SK-N-SH (cell line): ENCODE measurements at regions not wholly inside any gene's neighbourhood (a gene's known extent, or its start where the extent isn't known, plus 50 kb on each side); places are given as distances from the start of the nearest gene placed in this dataset.

Source experiments
- CHD2 ChIP-seq: fragments of 150-350 bp; IDR thresholded peaks from 2 replicates; pipeline ENCODE4 v1.6.1; 2018; ENCODE audit warnings: low read length; ENCODE audit not compliant: partially characterized antibody
- EZH2phosphoT487 ChIP-seq: fragments of 200-600 bp; sonication (generic); IDR thresholded peaks from 2 replicates; pipeline ENCODE4 v1.6.1; 2017; ENCODE audit warnings: low read depth, mixed run types, mild to moderate bottlenecking, antibody characterized with exemption, moderate library complexity, borderline replicate concordance
- FOXM1 ChIP-seq: IDR thresholded peaks from 2 replicates; pipeline ENCODE4 v1.4.0; 2012; ENCODE audit warnings: low read depth, mild to moderate bottlenecking
- NRF1 ChIP-seq: IDR thresholded peaks from 2 replicates; pipeline ENCODE4 v1.6.1; 2012; ENCODE audit warnings: low read depth, mild to moderate bottlenecking, low read length
- POLR2AphosphoS5 ChIP-seq: IDR thresholded peaks from 2 replicates; pipeline ENCODE4 v1.6.1; 2012; ENCODE audit warnings: low read depth, low read length
- RAD21 ChIP-seq: IDR thresholded peaks from 2 replicates; pipeline ENCODE4 v1.6.1; 2012; ENCODE audit warnings: mild to moderate bottlenecking, low read length
- TCF12 ChIP-seq: IDR thresholded peaks from 2 replicates; pipeline ENCODE4 v1.4.0; 2012
- TF ChIP-seq, protein P1 (sequence below): IDR thresholded peaks from 2 replicates; pipeline ENCODE4 v1.6.1; 2012; ENCODE audit warnings: mild to moderate bottlenecking, low read depth, low read length, moderate library complexity
- TF ChIP-seq, protein P2 (sequence below): fragments of 200-600 bp; sonication (generic); IDR thresholded peaks from 2 replicates; pipeline ENCODE4 v1.6.1; 2017; ENCODE audit warnings: antibody characterized with exemption, mild to moderate bottlenecking, moderate library complexity
- TF ChIP-seq, protein P3 (sequence below): IDR thresholded peaks from 2 replicates; pipeline ENCODE4 v1.4.0; 2012; ENCODE audit warnings: low read depth
- TF ChIP-seq, protein P4 (sequence below): IDR thresholded peaks from 2 replicates; pipeline ENCODE4 v1.4.0; 2012; ENCODE audit warnings: low read depth, borderline replicate concordance
- TF ChIP-seq, protein P5 (sequence below): fragments of 150-350 bp; IDR thresholded peaks from 2 replicates; pipeline ENCODE4 v1.6.1; 2017; ENCODE audit warnings: antibody characterized with exemption, low read length, low read depth, borderline replicate concordance

DNA sequence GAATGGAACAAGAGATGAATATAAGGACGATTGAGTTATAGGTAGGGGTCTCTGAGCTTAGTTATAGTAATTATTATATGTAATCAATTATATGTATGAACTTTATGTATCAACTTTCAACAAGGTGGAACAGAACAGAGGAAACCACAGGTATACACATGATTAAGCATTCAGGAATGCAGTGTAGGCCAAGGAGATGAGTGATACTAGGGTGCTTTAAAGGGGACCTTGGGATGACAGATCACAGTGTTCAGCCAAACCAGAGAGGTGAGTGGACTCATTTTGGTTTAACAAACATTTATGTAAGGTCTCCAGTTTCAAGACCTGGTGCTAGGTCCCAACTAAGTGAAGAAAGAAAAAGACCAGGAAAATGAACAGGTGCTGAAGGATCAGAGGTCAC lies 895.5 kb downstream of the ROBO2 start:
- TF ChIP-seq, protein P1, sequence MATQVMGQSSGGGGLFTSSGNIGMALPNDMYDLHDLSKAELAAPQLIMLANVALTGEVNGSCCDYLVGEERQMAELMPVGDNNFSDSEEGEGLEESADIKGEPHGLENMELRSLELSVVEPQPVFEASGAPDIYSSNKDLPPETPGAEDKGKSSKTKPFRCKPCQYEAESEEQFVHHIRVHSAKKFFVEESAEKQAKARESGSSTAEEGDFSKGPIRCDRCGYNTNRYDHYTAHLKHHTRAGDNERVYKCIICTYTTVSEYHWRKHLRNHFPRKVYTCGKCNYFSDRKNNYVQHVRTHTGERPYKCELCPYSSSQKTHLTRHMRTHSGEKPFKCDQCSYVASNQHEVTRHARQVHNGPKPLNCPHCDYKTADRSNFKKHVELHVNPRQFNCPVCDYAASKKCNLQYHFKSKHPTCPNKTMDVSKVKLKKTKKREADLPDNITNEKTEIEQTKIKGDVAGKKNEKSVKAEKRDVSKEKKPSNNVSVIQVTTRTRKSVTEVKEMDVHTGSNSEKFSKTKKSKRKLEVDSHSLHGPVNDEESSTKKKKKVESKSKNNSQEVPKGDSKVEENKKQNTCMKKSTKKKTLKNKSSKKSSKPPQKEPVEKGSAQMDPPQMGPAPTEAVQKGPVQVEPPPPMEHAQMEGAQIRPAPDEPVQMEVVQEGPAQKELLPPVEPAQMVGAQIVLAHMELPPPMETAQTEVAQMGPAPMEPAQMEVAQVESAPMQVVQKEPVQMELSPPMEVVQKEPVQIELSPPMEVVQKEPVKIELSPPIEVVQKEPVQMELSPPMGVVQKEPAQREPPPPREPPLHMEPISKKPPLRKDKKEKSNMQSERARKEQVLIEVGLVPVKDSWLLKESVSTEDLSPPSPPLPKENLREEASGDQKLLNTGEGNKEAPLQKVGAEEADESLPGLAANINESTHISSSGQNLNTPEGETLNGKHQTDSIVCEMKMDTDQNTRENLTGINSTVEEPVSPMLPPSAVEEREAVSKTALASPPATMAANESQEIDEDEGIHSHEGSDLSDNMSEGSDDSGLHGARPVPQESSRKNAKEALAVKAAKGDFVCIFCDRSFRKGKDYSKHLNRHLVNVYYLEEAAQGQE, result no peak
- TF ChIP-seq, protein P2, sequence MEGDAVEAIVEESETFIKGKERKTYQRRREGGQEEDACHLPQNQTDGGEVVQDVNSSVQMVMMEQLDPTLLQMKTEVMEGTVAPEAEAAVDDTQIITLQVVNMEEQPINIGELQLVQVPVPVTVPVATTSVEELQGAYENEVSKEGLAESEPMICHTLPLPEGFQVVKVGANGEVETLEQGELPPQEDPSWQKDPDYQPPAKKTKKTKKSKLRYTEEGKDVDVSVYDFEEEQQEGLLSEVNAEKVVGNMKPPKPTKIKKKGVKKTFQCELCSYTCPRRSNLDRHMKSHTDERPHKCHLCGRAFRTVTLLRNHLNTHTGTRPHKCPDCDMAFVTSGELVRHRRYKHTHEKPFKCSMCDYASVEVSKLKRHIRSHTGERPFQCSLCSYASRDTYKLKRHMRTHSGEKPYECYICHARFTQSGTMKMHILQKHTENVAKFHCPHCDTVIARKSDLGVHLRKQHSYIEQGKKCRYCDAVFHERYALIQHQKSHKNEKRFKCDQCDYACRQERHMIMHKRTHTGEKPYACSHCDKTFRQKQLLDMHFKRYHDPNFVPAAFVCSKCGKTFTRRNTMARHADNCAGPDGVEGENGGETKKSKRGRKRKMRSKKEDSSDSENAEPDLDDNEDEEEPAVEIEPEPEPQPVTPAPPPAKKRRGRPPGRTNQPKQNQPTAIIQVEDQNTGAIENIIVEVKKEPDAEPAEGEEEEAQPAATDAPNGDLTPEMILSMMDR, result no peak
- TF ChIP-seq NRF1 (no peak), RAD21 (no peak), CHD2 (no peak), TCF12 (no peak), EZH2phosphoT487 (no peak), FOXM1 (no peak), POLR2AphosphoS5 (no peak)
- TF ChIP-seq, protein P3, sequence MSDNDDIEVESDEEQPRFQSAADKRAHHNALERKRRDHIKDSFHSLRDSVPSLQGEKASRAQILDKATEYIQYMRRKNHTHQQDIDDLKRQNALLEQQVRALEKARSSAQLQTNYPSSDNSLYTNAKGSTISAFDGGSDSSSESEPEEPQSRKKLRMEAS, result no peak
- TF ChIP-seq, protein P4, sequence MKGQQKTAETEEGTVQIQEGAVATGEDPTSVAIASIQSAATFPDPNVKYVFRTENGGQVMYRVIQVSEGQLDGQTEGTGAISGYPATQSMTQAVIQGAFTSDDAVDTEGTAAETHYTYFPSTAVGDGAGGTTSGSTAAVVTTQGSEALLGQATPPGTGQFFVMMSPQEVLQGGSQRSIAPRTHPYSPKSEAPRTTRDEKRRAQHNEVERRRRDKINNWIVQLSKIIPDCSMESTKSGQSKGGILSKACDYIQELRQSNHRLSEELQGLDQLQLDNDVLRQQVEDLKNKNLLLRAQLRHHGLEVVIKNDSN, result no peak
- TF ChIP-seq, protein P5, sequence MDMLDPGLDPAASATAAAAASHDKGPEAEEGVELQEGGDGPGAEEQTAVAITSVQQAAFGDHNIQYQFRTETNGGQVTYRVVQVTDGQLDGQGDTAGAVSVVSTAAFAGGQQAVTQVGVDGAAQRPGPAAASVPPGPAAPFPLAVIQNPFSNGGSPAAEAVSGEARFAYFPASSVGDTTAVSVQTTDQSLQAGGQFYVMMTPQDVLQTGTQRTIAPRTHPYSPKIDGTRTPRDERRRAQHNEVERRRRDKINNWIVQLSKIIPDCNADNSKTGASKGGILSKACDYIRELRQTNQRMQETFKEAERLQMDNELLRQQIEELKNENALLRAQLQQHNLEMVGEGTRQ, result no peak
